SW 1271 (cell line): ENCODE measurements at regions not wholly inside any gene's neighbourhood (a gene's known extent, or its start where the extent isn't known, plus 50 kb on each side); places are given as distances from the start of the nearest gene placed in this dataset.

ENCODE experiments used
- DNase-seq, 2 experiments: peaks; one replicate each; lab custom pipeline; 2025; lab: John Stamatoyannopoulos, UW

- DNase-seq = no peak
Observed at GRCh38 chr6:104614394-104614793, 245.3 kb downstream of the HACE1 start.

GRCh38 chr6:104613416-104614001, 246.2 kb downstream of the HACE1 start:
- no peak for DNase-seq

GRCh38 chr6:104612541-104612940, 247.2 kb downstream of the HACE1 start:
- DNase-seq = no peak

- no peak for DNase-seq
Observed at GRCh38 chr6:104608101-104608500, 251.6 kb downstream of the HACE1 start.

GRCh38 chr6:104607501-104607900, 252.2 kb downstream of the HACE1 start:
- DNase-seq = no peak

- DNase-seq = no peak
Observed at GRCh38 chr6:104606361-104606760, 253.4 kb downstream of the HACE1 start.

- DNase-seq = no peak
Observed at GRCh38 chr6:104604685-104605084, 255.0 kb downstream of the HACE1 start.

- DNase-seq = no peak
Observed at GRCh38 chr6:104603108-104603745, 256.5 kb downstream of the HACE1 start.

- DNase-seq = no peak
Observed at GRCh38 chr6:104601721-104602120, 258.0 kb downstream of the HACE1 start.

GRCh38 chr6:104601131-104601651, 258.5 kb downstream of the HACE1 start:
- no peak for DNase-seq

GRCh38 chr6:104600639-104600931, 259.1 kb downstream of the HACE1 start:
- DNase-seq = no peak

GRCh38 chr6:104599821-104600638, 259.7 kb downstream of the HACE1 start:
- DNase-seq = no peak

GRCh38 chr6:104597541-104598050, 262.1 kb downstream of the HACE1 start:
- no peak for DNase-seq

- no peak for DNase-seq
Observed at GRCh38 chr6:104596091-104596490, 263.6 kb downstream of the HACE1 start.

- no peak for DNase-seq
Observed at GRCh38 chr6:104595311-104595820, 264.4 kb downstream of the HACE1 start.

GRCh38 chr6:104591573-104592334, 268.0 kb downstream of the HACE1 start:
- DNase-seq = no peak

- DNase-seq = no peak
Observed at GRCh38 chr6:104589940-104590339, 269.8 kb downstream of the HACE1 start.

GRCh38 chr6:104585646-104586045, 274.1 kb downstream of the HACE1 start:
- no peak for DNase-seq

- no peak for DNase-seq
Observed at GRCh38 chr6:104580452-104580851, 279.3 kb downstream of the HACE1 start.

- no peak for DNase-seq
Observed at GRCh38 chr6:104579310-104579863, 280.3 kb downstream of the HACE1 start.

- DNase-seq = no peak
Observed at GRCh38 chr6:104575536-104575935, 284.2 kb downstream of the HACE1 start.
